ENCODE measurements at regions not wholly inside any gene's neighbourhood (a gene's known extent, or its start where the extent isn't known, plus 50 kb on each side); places are given as distances from the start of the nearest gene placed in this dataset.

DNA sequence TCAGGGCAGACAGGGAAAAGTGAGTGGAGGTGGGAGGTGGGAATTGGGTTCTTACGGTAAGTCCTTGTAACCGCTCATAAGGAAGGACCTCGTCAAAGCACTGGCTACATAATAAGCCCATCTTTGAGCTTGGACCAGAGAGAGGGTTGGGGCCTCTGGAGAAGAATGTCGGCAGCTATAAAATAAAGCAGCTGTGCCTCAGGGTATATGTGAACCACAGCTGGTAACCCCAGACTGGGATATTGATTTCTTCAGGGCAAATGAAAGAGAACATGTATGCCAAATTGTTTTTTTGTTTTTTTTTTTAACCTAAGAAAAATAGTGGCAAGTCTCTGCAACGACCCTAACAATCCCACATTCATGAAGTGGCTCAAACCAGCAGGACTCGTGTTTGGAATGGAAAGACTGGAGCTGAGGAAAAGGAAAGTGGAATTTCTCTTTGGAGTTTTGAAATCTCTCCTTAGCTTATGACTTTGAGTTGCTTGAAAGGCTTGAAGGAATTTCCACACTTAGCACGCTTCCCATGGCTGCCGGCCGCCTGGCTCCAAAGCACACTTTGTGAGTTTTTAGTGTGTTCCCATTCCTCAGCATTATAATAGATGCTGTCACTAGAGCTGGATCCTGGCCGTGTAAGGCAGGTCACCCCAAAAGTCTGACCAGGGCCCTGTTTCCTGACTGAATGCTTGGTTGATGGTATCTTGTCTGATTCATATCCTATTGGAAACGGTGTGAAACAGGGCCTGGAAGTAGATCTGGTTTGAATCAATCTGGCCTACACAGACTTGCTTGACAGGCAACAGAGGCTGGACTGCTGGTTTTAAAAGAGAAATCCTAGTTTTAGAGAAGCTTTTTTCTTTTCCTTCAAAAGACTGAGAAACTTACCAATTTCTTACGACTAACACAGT lies 244.7 kb downstream of the MSRB3 start:
- no peak overlapping the region for H3K4me3 ChIP-seq (replicated peaks in 1 of 2; ENCODE audit: low read depth in 1 of 2, low read length in 2 of 2)
- H3K79me2 ChIP-seq (ENCODE audit: insufficient read depth, low read length), result no peaks in the 10 kb centered on the region
- H3K4me2 ChIP-seq (ENCODE audit: low read length), result no peak overlapping the region
- BruUV-seq (replicated peaks), result no TSS peak
- no peaks in the 10 kb centered on the region for H3K9me2 ChIP-seq (ENCODE audit: insufficient read depth)
- H2AFZ ChIP-seq (ENCODE audit: low read depth, low read length, poor library complexity, severe bottlenecking), result no peak overlapping the region
- H3K9ac ChIP-seq (ENCODE audit: low read length), result no peak overlapping the region
- CTCF ChIA-PET, result no interaction called here
- H4K20me1 ChIP-seq (ENCODE audit: insufficient read depth), result no peaks in the 10 kb centered on the region
- POLR2A ChIA-PET, result interaction anchor here (1.0 to 1.7 kb wide), 3 partner anchors 9 to 14 kb away, joined by 4 to 7 read pairs (median 6); no protein-coding TSS in a partner anchor
- H3K27ac ChIP-seq (ENCODE audit: low read depth, low read length), result peak overlapping the region; percentile 46
- TF ChIP-seq, protein P1, sequence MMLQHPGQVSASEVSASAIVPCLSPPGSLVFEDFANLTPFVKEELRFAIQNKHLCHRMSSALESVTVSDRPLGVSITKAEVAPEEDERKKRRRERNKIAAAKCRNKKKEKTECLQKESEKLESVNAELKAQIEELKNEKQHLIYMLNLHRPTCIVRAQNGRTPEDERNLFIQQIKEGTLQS (IDR thresholded peaks at IDR 0.05), result no peak
- TF ChIP-seq ELF1 (IDR thresholded peaks at IDR 0.05; ENCODE audit: borderline replicate concordance, low read depth) (no peak), SRF (IDR thresholded peaks at IDR 0.05; ENCODE audit: low read depth) (no peak), ZNF274 (IDR thresholded peaks at IDR 0.05; ENCODE audit: low read depth, low read length) (no peak)
- TF ChIP-seq, protein P2, sequence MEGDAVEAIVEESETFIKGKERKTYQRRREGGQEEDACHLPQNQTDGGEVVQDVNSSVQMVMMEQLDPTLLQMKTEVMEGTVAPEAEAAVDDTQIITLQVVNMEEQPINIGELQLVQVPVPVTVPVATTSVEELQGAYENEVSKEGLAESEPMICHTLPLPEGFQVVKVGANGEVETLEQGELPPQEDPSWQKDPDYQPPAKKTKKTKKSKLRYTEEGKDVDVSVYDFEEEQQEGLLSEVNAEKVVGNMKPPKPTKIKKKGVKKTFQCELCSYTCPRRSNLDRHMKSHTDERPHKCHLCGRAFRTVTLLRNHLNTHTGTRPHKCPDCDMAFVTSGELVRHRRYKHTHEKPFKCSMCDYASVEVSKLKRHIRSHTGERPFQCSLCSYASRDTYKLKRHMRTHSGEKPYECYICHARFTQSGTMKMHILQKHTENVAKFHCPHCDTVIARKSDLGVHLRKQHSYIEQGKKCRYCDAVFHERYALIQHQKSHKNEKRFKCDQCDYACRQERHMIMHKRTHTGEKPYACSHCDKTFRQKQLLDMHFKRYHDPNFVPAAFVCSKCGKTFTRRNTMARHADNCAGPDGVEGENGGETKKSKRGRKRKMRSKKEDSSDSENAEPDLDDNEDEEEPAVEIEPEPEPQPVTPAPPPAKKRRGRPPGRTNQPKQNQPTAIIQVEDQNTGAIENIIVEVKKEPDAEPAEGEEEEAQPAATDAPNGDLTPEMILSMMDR (IDR thresholded peaks at IDR 0.05 in 2 of 3, conservative IDR thresholded peaks at IDR 0.05 in 1 of 3; ENCODE audit: borderline replicate concordance in 1 of 3, insufficient read depth in 1 of 3, low read depth in 2 of 3, low read length in 2 of 3), result no peak
- TF ChIP-seq, protein P3, sequence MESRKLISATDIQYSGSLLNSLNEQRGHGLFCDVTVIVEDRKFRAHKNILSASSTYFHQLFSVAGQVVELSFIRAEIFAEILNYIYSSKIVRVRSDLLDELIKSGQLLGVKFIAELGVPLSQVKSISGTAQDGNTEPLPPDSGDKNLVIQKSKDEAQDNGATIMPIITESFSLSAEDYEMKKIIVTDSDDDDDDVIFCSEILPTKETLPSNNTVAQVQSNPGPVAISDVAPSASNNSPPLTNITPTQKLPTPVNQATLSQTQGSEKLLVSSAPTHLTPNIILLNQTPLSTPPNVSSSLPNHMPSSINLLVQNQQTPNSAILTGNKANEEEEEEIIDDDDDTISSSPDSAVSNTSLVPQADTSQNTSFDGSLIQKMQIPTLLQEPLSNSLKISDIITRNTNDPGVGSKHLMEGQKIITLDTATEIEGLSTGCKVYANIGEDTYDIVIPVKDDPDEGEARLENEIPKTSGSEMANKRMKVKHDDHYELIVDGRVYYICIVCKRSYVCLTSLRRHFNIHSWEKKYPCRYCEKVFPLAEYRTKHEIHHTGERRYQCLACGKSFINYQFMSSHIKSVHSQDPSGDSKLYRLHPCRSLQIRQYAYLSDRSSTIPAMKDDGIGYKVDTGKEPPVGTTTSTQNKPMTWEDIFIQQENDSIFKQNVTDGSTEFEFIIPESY (IDR thresholded peaks at IDR 0.05; ENCODE audit: extremely low read depth, insufficient replicate concordance, low read length), result no peak
- RAD21 ChIA-PET (ENCODE audit: low non-redundant PET in 1 of 2, low total read pairs in 2 of 2, uncharacterized antibody in 2 of 2, unreplicated experiment in 2 of 2), result no interaction called here
- DNase-seq (ENCODE audit: low read depth, low spot score) (no peak), ATAC-seq (no peak)
- intact Hi-C loops (cut with micrococcal nuclease), result no loop called here
- peaks cover 66 to 84% of the 10 kb centered on the region in 2 experiments for H3K4me1 ChIP-seq (ENCODE audit: control insufficient read depth in 1 of 2, insufficient read depth in 2 of 2, low read length in 2 of 2)
- H3K36me3 ChIP-seq (ENCODE audit: control insufficient read depth in 1 of 2, insufficient read depth in 2 of 2, low read length in 2 of 2), result peaks cover 0 to 29% of the 10 kb centered on the region in 2 experiments; a peak in 2 of 4 replicates
- no peaks in the 10 kb centered on the region for H3K27me3 ChIP-seq (ENCODE audit: insufficient read depth, low read length)
- peaks cover 0 to 8% of the 10 kb centered on the region in 2 experiments; a peak in 1 of 4 replicates for H3K9me3 ChIP-seq (ENCODE audit: control insufficient read depth in 1 of 2, insufficient read depth in 1 of 2, low read depth in 1 of 2, low read length in 2 of 2)

Data from HCT116 (cell line).